Astrocyte of the cerebellum (primary cell): ENCODE measurements at regions not wholly inside any gene's neighbourhood (a gene's known extent, or its start where the extent isn't known, plus 50 kb on each side); places are given as distances from the start of the nearest gene placed in this dataset.
"Not testable (repeated sequence)": the region's sequence is repeated elsewhere in the genome, so short reads cannot be mapped to it uniquely, and the experiment has no call there.

Experiments used
- DNase-seq: peaks from one replicate; pipeline ENCODE4 v3.0.0-alpha.2; 2011; ENCODE audit warnings: low read depth
- H3K4me3 ChIP-seq: 2 replicates; pipeline ENCODE4 v1.5.1; 2011; ENCODE audit warnings: mild to moderate bottlenecking, low read depth, low read length, moderate library complexity
- CTCF ChIP-seq: IDR thresholded peaks from 2 replicates; pipeline ENCODE4 v1.5.1; 2012; ENCODE audit warnings: low read length, low read depth, moderate library complexity, mild to moderate bottlenecking; ENCODE audit errors: missing control alignments
- in situ Hi-C: cut with HindIII; loops from 2 replicates; pipeline ENCODE4 v1.10.0; 2017; ENCODE audit warnings: low sequenced_read_pairs

- H3K4me3 ChIP-seq, result no peak overlapping the region
- in situ Hi-C loops, result no loop called here
- no peak for TF ChIP-seq CTCF
- DNase-seq, result no peak
Observed at GRCh38 chr6:49205526-49205925, 257.5 kb downstream of the MMUT start.

GRCh38 chr6:49202924-49203536, 260.0 kb downstream of the MMUT start:
- in situ Hi-C loops, result no loop called here
- no peak overlapping the region for H3K4me3 ChIP-seq
- no peak for DNase-seq
- no peak for TF ChIP-seq CTCF

GRCh38 chr6:49198015-49198414, 265.0 kb downstream of the MMUT start:
- in situ Hi-C loops, result no loop called here
- TF ChIP-seq CTCF, result no peak
- DNase-seq, result no peak
- H3K4me3 ChIP-seq, result no peak overlapping the region

- in situ Hi-C loops, DNase-seq: not testable (repeated sequence)
Observed at GRCh38 chr6:49162379-49162778, 300.7 kb downstream of the MMUT start.

GRCh38 chr6:49155316-49155715, 307.7 kb downstream of the MMUT start:
- TF ChIP-seq CTCF, result no peak
- DNase-seq, result no peak
- in situ Hi-C loops, result no loop called here
- H3K4me3 ChIP-seq, result no peak overlapping the region

More at GRCh38 chr6:49162379-49162778, 300.7 kb downstream of the MMUT start:
- H3K4me3 ChIP-seq, result not testable (repeated sequence)

GRCh38 chr6:49151957-49152356, 311.1 kb downstream of the MMUT start:
- TF ChIP-seq CTCF, result no peak
- no peak overlapping the region for H3K4me3 ChIP-seq
- DNase-seq, result no peak
- in situ Hi-C loops, result no loop called here

- in situ Hi-C loops, result no loop called here
- H3K4me3 ChIP-seq, result no peak overlapping the region
- no peak for DNase-seq
- TF ChIP-seq CTCF, result no peak
Observed at GRCh38 chr6:49151461-49151860, 311.6 kb downstream of the MMUT start.
